Body of pancreas (tissue), 4 donors: ENCODE measurements at regions not wholly inside any gene's neighbourhood (a gene's known extent, or its start where the extent isn't known, plus 50 kb on each side); places are given as distances from the start of the nearest gene placed in this dataset.

ENCODE experiments used
- ATAC-seq: fragments of 150-250 bp; one replicate; pipeline ENCODE4 v1.9.1; 2016
- DNase-seq, 4 donors: peaks; one replicate each; pipeline ENCODE4 v3.0.0-alpha.2; 2019
- H3K27ac ChIP-seq, 4 donors: fragments of 200-600 bp; sonication (generic); 1 replicate in 3 of 4; 2 replicates in 1 of 4; pipeline versions ENCODE4 v1.5.1 to v1.6.1; 2016 to 2019; ENCODE audit warnings: mild to moderate bottlenecking in 1 of 4, mixed read lengths in 1 of 4, moderate library complexity in 1 of 4
- H3K27me3 ChIP-seq, 2 donors: fragments of 200-600 bp; sonication (generic); one replicate each; pipeline ENCODE4 v1.6.0; 2016; ENCODE audit warnings: mild to moderate bottlenecking in 1 of 2
- H3K36me3 ChIP-seq, 2 donors: fragments of 200-600 bp; sonication (generic); replicated peaks in 1 of 2; 2 replicates each; pipeline ENCODE4 v1.5.1; 2016; ENCODE audit warnings: low read depth in 2 of 2; ENCODE audit not compliant: insufficient read depth in 1 of 2
- H3K4me1 ChIP-seq: fragments of 200-600 bp; sonication (generic); one replicate; pipeline ENCODE4 v1.6.0; 2016
- H3K4me3 ChIP-seq, 2 donors: fragments of 200-600 bp; sonication (generic); 1 replicate in 1 of 2; 2 replicates in 1 of 2; pipeline ENCODE4 v1.5.1; 2016 to 2019
- H3K9me3 ChIP-seq, 3 donors: fragments of 200-600 bp; sonication (generic); 1 replicate in 2 of 3; 2 replicates in 1 of 3; pipeline ENCODE4 v1.5.1; 2016
- CTCF ChIP-seq, 7 experiments: fragments of 450-650 bp in 4 of 7; fragments of 200-600 bp in 3 of 7; sonication (generic) in 3 of 7; IDR thresholded peaks; one replicate each; pipeline ENCODE4 v1.5.1; 2016 to 2019; ENCODE audit warnings: antibody characterized with exemption in 7 of 7
- POLR2A ChIP-seq, 3 donors: fragments of 450-650 bp; IDR thresholded peaks; one replicate each; pipeline ENCODE4 v1.6.1; 2016; ENCODE audit warnings: antibody characterized with exemption in 3 of 3, mild to moderate bottlenecking in 2 of 3
- WGBS, 2 donors: methylation state at CpG; one replicate each; pipeline ENCODE4 v1.1.5; 2017; 5-methylcytosine and 5-hydroxymethylcytosine counted together
- intact Hi-C: fragments of 100-400 bp; cut with DNase I; formaldehyde crosslinking; loops from one replicate; pipeline ENCODE4 v1.15.1; 2023

DNA sequence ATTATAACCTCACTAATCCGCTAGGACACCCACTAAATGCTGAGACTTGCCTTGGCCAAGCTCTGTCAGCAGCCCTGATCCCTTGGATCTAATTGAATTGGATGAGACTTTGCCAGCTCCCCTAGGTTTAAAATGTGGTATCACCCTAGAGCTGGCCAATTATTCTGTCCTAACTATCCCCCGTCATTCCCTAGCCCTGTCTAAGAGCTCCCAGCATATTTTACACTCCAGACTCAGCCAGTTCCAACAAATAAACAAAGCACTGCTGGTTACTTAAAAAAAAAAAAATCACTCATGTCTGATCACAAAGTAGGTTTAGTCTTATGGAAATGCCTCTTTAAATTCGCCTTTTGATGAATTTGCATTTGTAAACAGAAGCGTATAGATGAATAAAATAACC lies 147.9 kb upstream of the EGR2 start:
- Histone ChIP-seq H3K4me1 (no peaks in the 10 kb centered on the region), H3K27ac (no peak overlapping the region), H3K27me3 (no peaks in the 10 kb centered on the region), H3K36me3 (no peaks in the 10 kb centered on the region), H3K4me3 (no peak overlapping the region), H3K9me3 (no peaks in the 10 kb centered on the region)
- no peak for ATAC-seq
- WGBS, 2 donors = 66 to 72% methylated on average over 4 of the region's 4 CpGs
- TF ChIP-seq POLR2A (IDR thresholded peaks at IDR 0.05) (no peak), CTCF (IDR thresholded peaks at IDR 0.05) (no peak)
- intact Hi-C loops = no loop called here
- no peak for DNase-seq

DNA sequence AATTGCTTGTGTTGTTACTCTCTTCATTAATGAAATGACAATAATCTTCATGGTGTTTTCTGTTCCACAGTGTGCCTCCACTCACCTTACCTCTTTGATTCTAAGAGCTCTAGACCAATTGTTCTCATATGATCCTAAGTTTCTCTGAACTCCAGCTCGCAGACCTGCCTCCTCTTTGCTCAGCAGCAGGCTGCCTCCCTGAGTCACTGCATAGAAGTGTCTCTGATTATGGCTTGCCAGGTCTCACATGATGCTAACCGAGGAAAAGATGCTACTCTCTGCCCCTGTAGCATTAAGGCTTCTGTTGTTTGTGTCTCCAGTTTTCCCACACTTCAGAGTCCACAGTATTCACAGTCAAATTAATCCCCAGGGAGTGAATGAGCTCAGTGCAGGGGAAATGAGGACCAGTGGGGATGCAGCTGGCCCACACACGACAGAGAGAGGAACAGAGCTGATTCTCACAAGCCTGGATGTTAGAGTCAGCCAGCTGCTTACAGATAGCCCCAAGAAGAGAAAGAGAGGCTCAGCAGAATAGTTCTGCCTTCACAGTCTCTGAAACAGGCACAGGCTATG lies 145.9 kb upstream of the EGR2 start:
- no peaks in the 10 kb centered on the region for H3K9me3 ChIP-seq
- no peak overlapping the region for H3K27ac ChIP-seq
- DNase-seq (no peak), ATAC-seq (no peak)
- no peak for TF ChIP-seq POLR2A (IDR thresholded peaks at IDR 0.05)
- TF ChIP-seq CTCF (IDR thresholded peaks at IDR 0.05) = no peak
- H3K27me3 ChIP-seq = no peaks in the 10 kb centered on the region
- no peaks in the 10 kb centered on the region for H3K36me3 ChIP-seq
- intact Hi-C loops = no loop called here
- no peak overlapping the region for H3K4me3 ChIP-seq
- WGBS, 2 donors = 25 to 34% methylated on average over 3 of the region's 3 CpGs
- no peaks in the 10 kb centered on the region for H3K4me1 ChIP-seq

- H3K36me3 ChIP-seq = no peaks in the 10 kb centered on the region
- no peaks in the 10 kb centered on the region for H3K4me1 ChIP-seq
- WGBS, 2 donors = 82 to 84% methylated on average over 9 of the region's 9 CpGs
- no peak overlapping the region for H3K27ac ChIP-seq
- H3K9me3 ChIP-seq = no peaks in the 10 kb centered on the region
- no peak for ATAC-seq
- no peaks in the 10 kb centered on the region for H3K27me3 ChIP-seq
- DNase-seq = no peak
- no peak overlapping the region for H3K4me3 ChIP-seq
- TF ChIP-seq CTCF (IDR thresholded peaks at IDR 0.05) = no peak
- no peak for TF ChIP-seq POLR2A (IDR thresholded peaks at IDR 0.05)
- intact Hi-C loops = no loop called here
Measured at GRCh38 chr10:62960416-62960815, 144.2 kb upstream of the EGR2 start.

DNA sequence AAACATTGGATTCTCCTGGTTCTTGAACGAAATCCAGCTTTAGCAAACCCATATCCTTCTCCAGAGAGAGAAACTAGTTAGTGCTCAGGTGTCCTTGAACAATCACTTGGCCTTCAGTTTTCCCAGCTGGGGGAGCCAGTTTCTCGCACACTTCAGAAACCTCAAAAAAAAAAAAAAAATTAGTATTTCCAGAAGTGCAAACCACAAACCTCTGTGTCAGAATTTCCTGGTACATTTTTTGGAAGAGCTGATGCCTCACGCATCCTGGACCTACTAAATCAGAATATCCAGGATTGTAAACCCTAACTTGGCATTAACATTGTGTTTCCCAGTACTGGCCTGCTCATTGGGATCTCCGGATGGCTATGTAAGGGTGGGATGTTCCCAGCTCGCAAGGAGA lies 143.4 kb upstream of the EGR2 start:
- H3K4me3 ChIP-seq = no peak overlapping the region
- DNase-seq (no peak), ATAC-seq (no peak)
- no peaks in the 10 kb centered on the region for H3K9me3 ChIP-seq
- no peak overlapping the region for H3K27ac ChIP-seq
- WGBS, 2 donors = 51 to 52% methylated on average over 5 of the region's 5 CpGs
- intact Hi-C loops = no loop called here
- no peak for TF ChIP-seq POLR2A (IDR thresholded peaks at IDR 0.05)
- no peak for TF ChIP-seq CTCF (IDR thresholded peaks at IDR 0.05)
- H3K27me3 ChIP-seq = no peaks in the 10 kb centered on the region
- no peaks in the 10 kb centered on the region for H3K36me3 ChIP-seq
- no peaks in the 10 kb centered on the region for H3K4me1 ChIP-seq

DNA sequence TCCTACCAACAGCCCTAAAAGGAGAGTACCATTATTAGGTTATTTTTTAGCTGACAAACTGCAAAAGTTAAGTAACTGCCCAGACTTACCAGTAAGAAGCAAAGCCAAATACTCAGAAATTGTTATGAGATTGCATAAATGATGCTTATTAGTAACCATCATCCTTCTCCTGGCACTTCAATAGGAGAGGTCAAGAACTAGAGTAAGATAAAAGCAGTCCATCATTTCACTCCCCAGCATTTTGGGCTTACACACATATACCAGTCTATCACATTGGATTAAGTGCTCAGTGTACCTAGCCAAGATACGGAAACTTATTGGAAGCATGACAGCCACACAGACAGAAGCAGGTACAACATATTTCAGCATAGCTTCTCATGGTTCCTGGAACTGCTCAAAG lies 142.8 kb upstream of the EGR2 start:
- TF ChIP-seq CTCF (IDR thresholded peaks at IDR 0.05) (no peak), POLR2A (IDR thresholded peaks at IDR 0.05) (no peak)
- ATAC-seq (no peak), DNase-seq (no peak)
- no peaks in the 10 kb centered on the region for H3K27me3 ChIP-seq
- H3K4me3 ChIP-seq = no peak overlapping the region
- no peaks in the 10 kb centered on the region for H3K4me1 ChIP-seq
- intact Hi-C loops = no loop called here
- H3K9me3 ChIP-seq = no peaks in the 10 kb centered on the region
- WGBS, 2 donors = 72 to 73% methylated on average over 1 of the region's 1 CpG
- H3K36me3 ChIP-seq = no peaks in the 10 kb centered on the region
- no peak overlapping the region for H3K27ac ChIP-seq
